ENCODE measurements at regions not wholly inside any gene's neighbourhood (a gene's known extent, or its start where the extent isn't known, plus 50 kb on each side); places are given as distances from the start of the nearest gene placed in this dataset.

GRCh38 chr15:72858205-72858604 lies 74.6 kb upstream of the ADPGK start:
- TF ChIP-seq CTCF (IDR thresholded peaks at IDR 0.05) (no peak), POLR2A (IDR thresholded peaks at IDR 0.05) (no peak)
